LNCAP (cell line): ENCODE measurements at regions not wholly inside any gene's neighbourhood (a gene's known extent, or its start where the extent isn't known, plus 50 kb on each side); places are given as distances from the start of the nearest gene placed in this dataset.

Experiments
- TF ChIP-seq, protein P1 (sequence below): fragments of 450-650 bp; IDR thresholded peaks from 2 replicates; pipeline ENCODE4 v1.5.1; 2017; ENCODE audit warnings: mild to moderate bottlenecking

- TF ChIP-seq, protein P1, sequence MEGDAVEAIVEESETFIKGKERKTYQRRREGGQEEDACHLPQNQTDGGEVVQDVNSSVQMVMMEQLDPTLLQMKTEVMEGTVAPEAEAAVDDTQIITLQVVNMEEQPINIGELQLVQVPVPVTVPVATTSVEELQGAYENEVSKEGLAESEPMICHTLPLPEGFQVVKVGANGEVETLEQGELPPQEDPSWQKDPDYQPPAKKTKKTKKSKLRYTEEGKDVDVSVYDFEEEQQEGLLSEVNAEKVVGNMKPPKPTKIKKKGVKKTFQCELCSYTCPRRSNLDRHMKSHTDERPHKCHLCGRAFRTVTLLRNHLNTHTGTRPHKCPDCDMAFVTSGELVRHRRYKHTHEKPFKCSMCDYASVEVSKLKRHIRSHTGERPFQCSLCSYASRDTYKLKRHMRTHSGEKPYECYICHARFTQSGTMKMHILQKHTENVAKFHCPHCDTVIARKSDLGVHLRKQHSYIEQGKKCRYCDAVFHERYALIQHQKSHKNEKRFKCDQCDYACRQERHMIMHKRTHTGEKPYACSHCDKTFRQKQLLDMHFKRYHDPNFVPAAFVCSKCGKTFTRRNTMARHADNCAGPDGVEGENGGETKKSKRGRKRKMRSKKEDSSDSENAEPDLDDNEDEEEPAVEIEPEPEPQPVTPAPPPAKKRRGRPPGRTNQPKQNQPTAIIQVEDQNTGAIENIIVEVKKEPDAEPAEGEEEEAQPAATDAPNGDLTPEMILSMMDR, result no peak
Observed at GRCh38 chr17:33838281-33838680, 416.8 kb upstream of the CCL2 start.

- TF ChIP-seq, protein P1, result no peak
Observed at GRCh38 chr17:33847900-33848299, 407.2 kb upstream of the CCL2 start.

- TF ChIP-seq, protein P1, result no peak
Observed at GRCh38 chr17:33848433-33848832, 406.7 kb upstream of the CCL2 start.

DNA sequence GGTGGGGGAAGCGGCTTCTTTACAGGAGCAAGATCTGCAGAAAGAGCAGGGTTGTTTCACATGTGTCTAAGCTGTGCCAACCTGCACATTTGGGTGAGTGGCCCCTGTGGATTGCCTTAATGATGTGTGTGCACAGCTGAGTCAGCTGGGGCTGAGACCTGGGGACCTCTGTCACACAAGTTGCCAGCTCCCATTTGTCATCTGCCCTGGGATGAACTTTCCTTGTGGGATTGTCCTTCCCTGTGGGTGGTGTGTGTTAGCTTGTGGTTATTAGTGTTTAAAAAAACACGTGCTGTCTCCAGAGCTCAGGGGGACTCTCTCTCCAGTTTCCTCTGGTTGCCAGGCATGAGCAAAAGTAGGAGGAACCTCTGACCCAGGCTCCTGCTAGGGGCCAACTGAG is 400.5 kb upstream of the CCL2 start:
- TF ChIP-seq, protein P1, result no peak

DNA sequence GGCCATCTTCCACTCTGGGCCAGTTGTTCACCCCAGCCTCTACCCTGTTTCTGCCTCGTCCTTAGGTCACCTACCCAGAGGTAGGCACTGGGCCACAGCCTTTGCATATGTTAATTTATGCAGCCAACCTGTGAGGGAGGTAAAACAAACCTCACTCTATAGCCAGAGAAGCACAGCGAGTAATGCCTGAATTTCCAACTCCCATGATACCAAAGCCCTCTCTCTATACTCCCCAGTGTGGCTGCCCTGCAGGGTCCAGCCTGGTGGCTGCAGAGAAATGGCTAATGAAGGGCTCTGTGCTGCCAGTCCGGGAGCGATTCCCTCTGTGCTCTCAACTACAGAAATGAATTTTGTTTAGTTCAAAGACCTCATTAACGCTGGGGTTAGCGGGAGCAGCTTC is 397.0 kb upstream of the CCL2 start:
- TF ChIP-seq, protein P1, result no peak

DNA sequence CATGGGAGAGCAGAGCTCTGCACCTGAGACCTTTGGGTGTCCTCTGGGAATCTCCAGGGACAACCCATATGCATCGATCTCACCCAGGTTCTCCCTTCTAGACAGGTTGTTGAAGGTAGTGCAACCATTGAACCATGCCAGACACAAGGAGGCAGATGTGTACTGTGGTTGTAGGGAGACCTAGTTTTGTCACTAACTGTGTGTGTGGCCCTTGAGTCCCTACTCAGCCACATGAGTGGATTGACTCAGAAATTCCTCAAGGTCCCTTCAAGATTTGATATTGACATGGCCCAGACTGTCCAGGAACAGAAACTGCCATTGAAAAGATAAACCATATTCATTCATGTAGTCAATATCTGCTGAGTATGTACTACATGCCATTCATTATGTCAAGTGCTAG is 396.4 kb upstream of the CCL2 start:
- TF ChIP-seq, protein P1, result no peak

DNA sequence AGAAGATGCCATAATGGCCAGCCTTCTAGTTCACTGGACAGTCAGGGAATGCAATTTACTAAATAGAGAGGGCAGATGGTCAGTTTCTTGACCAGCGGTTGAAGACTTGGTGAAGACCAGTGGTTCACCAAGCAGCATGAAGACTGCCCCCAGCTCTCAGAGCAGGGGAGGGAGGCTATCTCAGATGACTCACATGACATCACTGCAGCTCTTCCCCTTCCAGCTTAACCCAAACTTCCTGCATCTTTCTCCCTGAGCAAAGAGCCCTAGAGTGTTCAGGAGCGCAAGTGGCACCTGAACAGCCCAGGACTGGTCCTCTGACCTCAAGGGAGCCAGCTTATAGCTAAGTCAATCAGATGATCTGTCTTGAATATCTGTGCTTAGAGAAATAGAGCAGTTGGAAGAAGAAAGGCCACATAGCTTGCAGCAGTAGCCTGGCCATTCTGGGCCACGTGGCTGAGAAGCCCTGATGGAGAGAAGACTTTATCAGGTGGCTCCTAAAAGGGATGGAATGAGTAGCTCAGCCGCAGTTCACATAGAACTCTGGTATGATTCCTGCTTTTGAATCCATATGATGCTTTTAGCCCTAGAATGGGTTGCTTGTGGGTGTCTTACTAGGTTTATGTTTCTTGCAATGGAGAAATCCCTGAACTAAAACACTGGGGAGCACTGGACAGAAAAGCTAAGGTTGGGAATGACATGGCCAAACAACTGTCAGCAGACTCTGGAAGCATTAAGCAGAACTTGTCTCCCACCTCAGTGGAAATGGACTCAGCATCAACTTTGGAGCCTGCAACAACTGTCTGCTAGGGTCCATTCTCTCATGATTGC is 392.1 kb upstream of the CCL2 start:
- TF ChIP-seq, protein P1, result no peak

- TF ChIP-seq, protein P1, result no peak
Observed at GRCh38 chr17:33864758-33865229, 390.3 kb upstream of the CCL2 start.
